GM18951 (cell line): ENCODE measurements at regions not wholly inside any gene's neighbourhood (a gene's known extent, or its start where the extent isn't known, plus 50 kb on each side); places are given as distances from the start of the nearest gene placed in this dataset.

Experiments used
- POLR2A ChIP-seq: IDR thresholded peaks from 4 replicates; pipeline ENCODE4 v1.6.1; 2011; ENCODE audit warnings: mild to moderate bottlenecking; ENCODE audit not compliant: insufficient read length, insufficient read depth; ENCODE audit errors: extremely low read depth
- in situ Hi-C: fragments of 300-500 bp; cut with MboI; formaldehyde crosslinking; loops from one replicate; pipeline ENCODE4 v1.12.0; 2022; ENCODE audit warnings: low sequenced_read_pairs, mixed read lengths, inconsistent platforms; ENCODE audit not compliant: unreplicated experiment

DNA sequence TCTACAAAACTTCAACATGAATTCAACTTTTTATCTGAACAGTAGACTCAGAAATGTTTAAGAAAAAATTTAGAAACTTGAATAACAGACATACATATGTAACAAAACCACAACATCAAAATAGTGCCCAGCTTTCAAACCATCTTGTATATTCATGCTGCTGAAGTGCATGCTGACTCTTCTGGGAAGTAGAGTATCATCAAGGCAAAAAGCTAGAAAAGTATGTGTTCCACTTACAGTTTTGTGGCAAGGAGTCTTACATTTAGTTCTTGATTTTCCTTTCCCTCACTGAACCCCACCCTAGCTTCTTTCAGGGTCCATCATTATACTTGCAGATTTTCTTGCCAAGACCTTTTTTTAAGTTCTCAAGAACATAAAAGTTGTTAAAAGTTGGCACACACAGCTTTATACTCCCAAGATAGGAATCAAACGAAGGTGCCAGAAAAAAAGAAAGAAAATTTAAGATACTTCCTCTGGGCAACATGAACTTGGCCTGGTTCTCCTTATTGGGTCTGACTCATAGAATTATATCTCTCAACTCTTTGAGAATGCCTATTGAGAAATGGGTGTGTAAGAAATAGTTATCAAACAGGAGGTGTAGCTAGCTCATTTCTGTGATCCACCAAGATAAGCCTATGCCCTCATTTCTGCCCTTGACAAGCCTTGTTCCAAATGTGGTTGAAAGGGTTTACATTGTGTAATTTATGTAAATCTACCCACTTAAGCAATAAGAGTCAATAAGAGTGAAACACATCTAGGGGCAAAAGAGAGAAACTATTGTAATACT lies 667.6 kb upstream of the ACVR2A start:
- in situ Hi-C loops: no loop called here
- no peak for TF ChIP-seq POLR2A

DNA sequence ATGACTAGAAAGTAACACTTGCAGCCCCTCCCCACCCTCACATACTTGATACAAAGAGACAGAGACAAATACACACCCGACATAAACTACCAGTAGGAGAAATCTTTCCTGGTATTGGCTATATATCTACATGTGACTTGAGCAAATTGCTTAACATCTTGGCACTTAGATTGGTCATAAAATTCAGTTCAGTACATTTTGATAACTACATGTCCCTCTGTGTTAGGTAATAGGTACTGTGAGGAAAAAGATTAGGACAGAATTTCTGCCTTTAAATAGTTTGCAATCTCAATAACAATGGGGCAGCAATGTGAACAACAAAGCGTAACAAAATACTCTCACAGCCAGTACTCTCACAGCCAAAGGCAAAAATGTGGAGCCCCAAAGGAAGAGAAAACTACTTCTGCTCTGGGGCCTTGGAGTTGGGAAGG lies 670.0 kb upstream of the ACVR2A start:
- no peak for TF ChIP-seq POLR2A
- in situ Hi-C loops: no loop called here

DNA sequence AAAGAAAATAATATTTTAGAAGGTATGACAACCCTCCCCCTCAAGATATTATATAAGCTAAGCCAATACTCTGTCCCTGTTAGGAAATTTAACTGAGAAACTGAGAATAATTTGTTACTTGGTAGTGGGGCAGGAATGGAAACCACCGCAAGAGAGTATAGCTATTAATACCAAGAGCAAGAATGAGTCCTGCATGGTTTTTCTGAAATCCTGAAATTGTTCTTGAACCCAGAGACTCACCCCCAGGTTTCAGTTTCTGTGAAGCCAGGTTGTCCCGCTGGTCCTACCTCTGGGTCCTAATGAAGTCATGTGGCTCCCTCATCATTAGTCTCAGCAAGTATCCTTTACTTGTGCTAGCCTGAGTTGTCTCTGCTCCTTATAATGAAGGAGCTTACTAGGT lies 671.0 kb upstream of the ACVR2A start:
- in situ Hi-C loops: no loop called here
- TF ChIP-seq POLR2A: no peak

DNA sequence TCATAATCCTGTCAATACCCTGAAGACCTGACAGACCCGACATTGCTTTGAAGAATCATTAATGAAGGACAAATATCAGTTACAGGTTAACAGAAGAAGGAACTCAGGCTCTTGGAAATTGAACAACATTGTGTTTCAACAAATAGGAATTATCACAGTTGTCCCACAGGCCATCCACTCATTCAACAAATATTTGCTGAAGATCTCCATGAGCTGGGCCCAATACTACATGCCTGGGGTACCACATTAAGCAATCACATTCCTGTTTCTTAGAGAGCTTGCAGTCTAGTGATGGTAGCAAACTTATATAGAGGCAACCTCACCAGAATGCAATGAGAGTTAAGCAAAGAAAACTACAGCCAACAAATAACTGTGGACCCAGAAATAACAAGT lies 671.6 kb upstream of the ACVR2A start:
- in situ Hi-C loops: no loop called here
- no peak for TF ChIP-seq POLR2A

DNA sequence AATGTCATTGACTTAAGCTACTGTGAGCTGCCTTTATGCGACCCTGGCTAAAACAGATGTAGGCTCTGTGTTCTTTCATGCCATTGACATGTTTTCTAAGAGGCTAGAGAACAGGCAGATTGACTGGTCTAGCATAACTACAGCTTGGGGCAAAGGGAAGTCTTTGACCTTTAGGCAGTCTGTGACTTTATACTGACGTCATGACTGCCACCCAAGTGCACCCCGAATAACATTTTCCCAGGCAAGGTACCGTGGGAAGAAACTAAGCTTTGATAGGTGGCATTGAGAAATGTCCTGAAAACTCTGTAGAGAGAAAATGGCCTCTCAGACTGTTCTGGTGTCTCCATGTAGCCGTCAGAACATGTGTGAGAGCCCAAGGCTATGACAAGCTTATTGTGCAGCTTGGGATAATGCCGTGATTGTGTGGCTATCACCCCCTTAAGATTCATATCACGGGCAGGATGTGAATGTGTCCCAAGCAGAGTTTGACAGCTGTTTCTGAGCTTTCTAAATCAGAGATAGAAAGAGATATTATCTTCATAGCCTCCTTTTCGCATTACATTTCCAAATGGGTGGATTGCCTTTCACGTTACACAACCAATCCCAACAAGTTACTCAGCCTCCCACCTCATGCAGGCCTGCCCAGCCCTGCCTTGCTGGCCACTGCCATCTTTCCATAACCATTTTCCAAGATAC lies 672.2 kb upstream of the ACVR2A start:
- TF ChIP-seq POLR2A: no peak

DNA sequence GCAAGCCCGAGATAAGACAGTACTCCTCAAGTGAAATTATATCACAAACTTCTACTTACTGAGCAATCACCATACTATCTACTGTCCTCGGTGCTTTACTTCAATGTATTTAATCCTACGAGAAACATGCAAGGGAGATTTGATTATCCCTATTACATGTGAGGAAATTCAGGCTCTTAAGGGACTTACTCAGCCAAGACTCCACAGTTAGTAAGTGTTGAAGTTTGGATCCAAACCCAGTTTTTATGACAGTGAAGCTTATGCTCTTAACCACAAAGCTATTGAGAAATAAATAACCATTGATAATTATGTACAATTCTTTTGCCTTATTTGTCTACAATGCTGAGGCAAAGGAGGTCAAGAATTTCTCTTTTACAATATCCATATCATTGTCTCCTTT lies 672.9 kb upstream of the ACVR2A start:
- in situ Hi-C loops: no loop called here
- no peak for TF ChIP-seq POLR2A

More for the DNA sequence above, 672.2 kb upstream of the ACVR2A start:
- in situ Hi-C loops: no loop called here

DNA sequence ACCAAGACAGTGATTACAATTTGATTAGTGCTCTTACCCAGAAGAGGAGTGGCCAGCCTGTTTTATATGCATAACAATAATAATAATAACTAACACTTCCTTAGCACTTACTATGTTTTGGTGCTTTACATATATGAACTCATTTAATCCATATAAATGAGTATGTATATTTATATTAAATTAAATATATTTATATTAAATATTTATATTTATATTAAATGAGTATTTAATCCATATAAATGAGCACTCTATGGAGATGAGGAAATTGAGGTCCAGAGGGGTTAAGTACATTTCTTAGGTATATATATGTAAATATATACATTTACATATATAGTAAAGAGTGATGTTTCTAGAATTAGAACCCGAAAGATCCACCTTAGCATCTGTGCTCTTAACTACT lies 673.9 kb upstream of the ACVR2A start:
- TF ChIP-seq POLR2A: no peak
- in situ Hi-C loops: no loop called here

GRCh38 chr2:147165697-147166382 lies 679.0 kb upstream of the ACVR2A start:
- TF ChIP-seq POLR2A: no peak
- in situ Hi-C loops: no loop called here

DNA sequence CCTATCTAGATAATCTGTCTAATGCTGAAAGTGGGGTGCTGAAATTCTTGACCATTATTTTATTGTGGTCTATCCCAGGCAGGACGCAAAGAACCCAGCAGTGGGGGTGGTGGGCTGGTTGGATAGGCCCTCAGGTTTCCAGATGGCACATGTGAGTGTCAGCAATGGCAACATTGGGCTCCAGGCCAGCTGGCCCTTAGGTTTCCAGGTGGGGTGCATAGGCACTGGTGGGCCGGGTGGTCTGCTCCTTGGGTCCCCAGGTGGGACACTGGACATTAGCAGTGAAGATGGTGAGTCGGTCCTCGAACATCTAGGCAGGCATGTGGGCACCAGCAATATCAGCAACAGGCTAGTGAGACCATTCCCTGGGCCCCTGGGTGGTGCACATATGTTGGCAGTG lies 680.3 kb upstream of the ACVR2A start:
- in situ Hi-C loops: no loop called here
- TF ChIP-seq POLR2A: no peak

- TF ChIP-seq POLR2A: no peak
- in situ Hi-C loops: no loop called here
Measured at GRCh38 chr2:147161746-147162145, 683.1 kb upstream of the ACVR2A start.

GRCh38 chr2:147156970-147157369 lies 687.9 kb upstream of the ACVR2A start:
- in situ Hi-C loops: no loop called here

GRCh38 chr2:147150241-147150635 lies 694.6 kb upstream of the ACVR2A start:
- in situ Hi-C loops: no loop called here
- TF ChIP-seq POLR2A: no peak

More at GRCh38 chr2:147156970-147157369, 687.9 kb upstream of the ACVR2A start:
- TF ChIP-seq POLR2A: no peak

DNA sequence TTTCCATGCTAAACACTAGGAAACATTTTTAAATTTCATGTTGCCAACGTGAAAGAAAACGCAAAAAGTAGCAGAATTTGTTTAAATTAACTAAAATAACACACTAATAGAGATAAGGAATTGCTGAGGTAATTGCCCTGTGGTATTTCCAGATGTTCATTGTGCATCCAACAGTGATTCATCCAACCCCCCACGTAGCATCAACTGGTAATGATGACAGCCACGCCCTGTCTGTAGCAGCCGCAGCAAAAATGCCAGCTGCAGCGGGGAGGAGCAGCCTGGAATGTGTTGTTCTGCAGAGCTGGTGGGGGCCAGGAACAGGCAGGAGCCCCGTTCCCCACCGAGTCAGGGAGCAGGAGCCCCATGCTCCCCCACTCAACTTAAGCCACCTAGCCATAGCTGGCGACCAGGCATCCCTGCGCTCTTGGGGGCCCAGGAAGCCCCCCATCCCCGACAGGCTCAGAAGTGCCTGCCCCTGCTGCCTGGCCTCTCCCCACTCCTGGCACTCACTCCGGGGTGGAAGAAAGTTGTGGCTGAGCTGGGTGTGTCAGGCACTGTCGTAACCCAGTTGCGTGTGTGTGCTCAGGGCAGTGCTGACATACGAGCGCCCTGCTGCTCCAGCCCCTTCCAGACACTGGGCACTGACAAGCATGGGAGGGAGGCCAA lies 695.1 kb upstream of the ACVR2A start:
- TF ChIP-seq POLR2A: no peak
- in situ Hi-C loops: no loop called here
